T47D (cell line): ENCODE measurements at regions not wholly inside any gene's neighbourhood (a gene's known extent, or its start where the extent isn't known, plus 50 kb on each side); places are given as distances from the start of the nearest gene placed in this dataset.

Experiments
- DNase-seq, 2 experiments: peaks; one replicate each; pipeline versions ENCODE4 v3.0.0 to v3.0.0-alpha.2; 2011 to 2012; ENCODE audit warnings: low read depth in 1 of 2, low spot score in 1 of 2
- JUND ChIP-seq: IDR thresholded peaks from 2 replicates; pipeline ENCODE4 v1.6.1; 2012; ENCODE audit warnings: low read depth
- in situ Hi-C: cut with HindIII; loops from 2 replicates; pipeline ENCODE4 v1.10.0; 2016; ENCODE audit warnings: low sequenced_read_pairs, low pct_unique_long_range_greater_than_20kb

DNA sequence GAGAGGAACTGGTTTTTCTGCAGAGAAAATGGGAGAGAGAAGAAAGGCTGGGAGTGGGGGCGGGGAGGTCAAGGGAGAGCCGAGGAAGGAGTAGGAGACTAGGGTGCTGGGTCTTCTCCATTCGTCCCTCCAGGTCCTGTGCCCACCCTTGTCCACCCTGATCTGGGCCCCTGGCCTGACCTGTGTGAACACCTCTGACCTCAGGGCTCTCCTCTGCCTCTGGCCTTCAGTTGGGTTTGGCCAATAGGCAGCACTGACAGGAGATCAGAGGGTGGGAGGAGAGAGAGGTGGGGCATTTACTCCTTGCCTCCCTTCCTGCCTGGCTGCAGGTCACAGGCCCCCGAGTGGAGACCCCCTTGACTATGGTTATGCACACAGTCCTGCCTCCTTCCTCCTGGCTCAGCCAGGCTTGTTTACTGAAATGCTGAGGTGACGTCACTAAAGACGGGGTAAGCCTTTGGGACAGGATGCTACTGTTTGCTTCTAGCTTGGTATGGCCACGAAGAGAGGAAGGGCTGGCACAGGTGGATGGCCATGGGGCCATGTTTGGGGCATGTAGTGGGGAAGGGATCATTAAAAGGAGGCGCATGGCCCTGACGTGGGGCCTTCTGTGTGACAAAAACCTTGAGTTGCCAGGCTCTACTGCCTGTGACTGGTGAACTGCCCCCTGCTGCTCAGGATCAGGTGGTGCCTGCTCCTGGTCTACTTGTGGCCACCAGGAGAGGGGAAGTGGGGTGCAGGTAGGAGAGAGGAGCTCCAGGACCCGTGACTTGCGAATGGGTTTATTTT is 248.7 kb upstream of the CSF3R start:
- DNase-seq = no peak
- in situ Hi-C loops = no loop called here
- no peak for TF ChIP-seq JUND

DNA sequence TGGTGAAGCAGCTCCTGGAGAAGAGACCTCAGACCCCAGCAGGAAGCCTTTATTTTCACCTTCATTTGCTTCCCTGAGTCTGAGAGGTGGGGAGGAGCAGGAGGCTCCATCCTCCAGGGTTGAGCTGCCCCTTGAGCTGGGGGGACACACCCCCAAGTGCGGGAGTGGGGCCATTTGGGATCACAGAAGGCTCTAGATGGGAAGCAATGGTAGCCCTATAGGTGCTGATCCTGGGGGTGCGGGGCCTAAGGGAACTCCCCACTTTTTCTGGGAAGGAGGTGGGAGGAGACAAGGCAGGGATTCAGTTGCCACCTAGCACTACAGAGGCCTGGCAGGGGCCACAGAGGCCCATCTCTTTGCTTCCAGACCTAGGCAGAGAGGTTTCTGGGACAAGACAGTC is 247.9 kb upstream of the CSF3R start:
- in situ Hi-C loops = no loop called here
- TF ChIP-seq JUND = no peak

DNA sequence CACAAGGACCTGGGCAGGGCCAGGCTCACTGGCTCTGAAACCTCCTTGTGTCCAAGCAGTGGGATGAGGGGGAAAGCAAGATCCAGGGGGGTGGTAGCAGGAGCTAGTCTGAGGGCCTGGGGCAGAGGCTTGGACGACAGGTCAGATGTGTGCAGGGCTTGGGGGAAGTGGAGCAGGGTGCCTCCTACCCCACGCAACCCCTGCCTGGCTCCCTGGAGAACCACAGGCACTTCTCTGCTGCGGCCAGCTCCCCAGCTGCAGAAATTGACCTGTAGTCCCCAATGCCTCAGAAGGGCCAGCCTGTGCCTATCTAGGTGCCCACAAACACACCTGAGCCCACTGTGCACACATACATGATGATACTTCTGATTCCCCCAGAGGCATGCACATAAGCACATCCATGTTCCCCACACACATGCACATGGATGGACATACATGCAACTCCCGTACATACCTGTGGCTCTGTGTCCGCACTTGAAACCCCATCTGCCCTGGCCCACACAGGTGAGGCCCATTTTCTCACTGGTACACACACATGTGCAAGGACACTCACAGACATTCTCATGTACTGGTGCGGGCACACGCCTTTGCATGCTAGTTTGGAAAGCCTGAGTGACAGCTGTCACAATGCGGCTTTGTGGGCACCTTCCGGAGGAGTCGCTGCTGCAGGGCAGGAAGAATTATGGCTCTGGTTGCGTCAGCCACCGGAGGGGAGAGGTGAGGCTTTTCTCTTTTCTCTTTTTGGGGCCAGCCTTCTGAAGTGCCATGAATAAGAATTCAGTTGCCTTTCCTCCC is 247.2 kb upstream of the CSF3R start:
- TF ChIP-seq JUND = no peak
- in situ Hi-C loops = no loop called here
- no peak for DNase-seq

More for the DNA sequence above, 247.9 kb upstream of the CSF3R start:
- no peak for DNase-seq

DNA sequence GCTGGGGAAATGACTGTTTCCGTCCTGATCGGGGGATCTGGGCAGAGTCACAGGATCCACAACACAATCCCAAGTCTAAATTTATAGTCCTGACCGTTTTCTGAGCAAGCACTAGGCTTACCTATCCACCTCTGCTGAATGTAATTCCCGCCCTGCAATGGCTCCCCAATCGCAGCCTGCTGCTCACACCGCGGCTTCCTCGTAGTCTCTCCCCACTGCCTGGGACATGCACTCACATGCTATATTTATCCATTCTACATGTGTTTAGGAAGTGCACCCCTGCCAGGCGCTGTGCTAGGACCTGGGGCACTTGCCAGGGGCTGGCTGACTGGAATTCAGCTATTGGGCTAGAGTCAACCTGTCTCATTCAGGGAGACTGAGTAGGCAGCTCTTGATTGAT is 246.6 kb upstream of the CSF3R start:
- no peak for DNase-seq
- no peak for TF ChIP-seq JUND
- in situ Hi-C loops = no loop called here

DNA sequence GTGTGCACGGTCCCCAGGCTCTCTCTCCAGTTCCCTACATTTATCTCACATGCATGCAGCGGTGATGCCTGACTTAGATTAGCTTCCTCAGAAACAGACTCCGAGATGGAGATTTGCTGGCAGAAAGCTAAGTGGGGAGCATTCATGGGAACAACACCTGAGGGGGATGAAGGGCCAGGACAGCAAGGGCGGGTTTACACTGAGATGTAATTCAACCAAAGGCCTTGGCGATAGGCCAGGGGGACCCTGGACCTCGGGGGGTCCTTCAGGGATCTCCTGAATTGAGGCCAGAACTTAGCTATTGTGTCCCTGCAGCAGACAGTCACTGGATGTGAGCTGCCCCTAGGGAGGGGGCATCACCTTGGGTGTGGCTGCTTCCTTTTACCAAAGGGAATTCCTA is 246.1 kb upstream of the CSF3R start:
- DNase-seq = no peak
- in situ Hi-C loops = no loop called here
- no peak for TF ChIP-seq JUND

DNA sequence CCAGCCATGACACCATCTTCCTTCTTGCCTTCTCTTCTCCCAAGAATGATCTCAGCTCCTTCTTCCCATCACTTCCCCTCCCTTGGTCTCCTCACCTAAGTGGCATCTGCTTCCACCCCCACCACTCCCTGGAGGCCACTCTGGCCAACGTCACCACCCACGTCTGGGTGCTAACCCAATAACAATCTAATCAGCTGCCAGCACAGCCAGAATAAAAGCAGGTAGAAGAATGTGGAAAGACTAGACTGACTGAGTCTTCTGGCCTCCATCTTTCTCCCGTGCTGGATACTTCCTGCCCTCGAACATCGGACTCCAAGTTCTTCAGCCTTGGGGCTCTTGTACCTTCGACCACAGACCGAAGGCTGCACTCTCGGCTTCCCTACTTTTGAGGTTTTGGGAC is 245.3 kb upstream of the CSF3R start:
- no peak for TF ChIP-seq JUND
- in situ Hi-C loops = no loop called here
- DNase-seq = no peak

DNA sequence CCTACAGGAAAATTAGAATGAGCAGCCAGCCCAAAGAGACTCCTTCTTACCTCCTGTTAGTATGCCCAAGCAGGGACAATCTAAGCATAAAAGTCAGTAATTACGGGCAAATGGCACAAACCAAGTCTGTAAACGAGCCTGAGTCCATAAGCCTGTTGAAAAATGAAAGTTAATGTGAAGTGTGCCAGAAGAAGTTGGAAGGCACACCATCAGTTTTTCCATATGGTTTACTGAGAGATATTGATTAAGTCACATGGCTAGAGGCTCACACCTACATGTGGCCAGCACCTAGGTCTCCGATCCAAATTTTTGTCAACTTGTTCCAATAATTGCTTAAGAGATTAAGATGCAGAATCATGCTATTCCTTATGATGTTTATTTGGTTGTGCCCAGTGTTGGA is 242.4 kb upstream of the CSF3R start:
- in situ Hi-C loops = no loop called here
- DNase-seq = no peak
- TF ChIP-seq JUND = no peak

DNA sequence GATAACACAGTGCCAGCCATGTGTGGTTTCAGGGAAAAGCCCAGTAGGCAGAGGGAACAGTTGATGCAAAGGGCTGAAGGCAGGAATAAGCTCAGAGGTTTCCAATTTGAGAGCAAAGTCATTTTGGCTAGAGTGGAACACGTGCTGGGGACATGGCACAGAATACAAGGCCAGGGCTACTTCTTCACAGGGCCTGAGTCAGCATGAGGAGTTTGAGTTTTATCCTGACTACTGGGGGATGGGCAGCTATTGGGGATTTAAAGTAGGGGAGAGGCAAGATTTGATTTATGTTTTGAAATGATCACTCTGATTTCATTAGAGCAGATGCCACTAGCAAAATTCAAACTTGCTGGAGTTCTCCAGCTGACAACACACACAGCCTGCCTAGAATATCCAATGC is 241.1 kb upstream of the CSF3R start:
- DNase-seq = no peak
- TF ChIP-seq JUND = no peak
- in situ Hi-C loops = no loop called here

DNA sequence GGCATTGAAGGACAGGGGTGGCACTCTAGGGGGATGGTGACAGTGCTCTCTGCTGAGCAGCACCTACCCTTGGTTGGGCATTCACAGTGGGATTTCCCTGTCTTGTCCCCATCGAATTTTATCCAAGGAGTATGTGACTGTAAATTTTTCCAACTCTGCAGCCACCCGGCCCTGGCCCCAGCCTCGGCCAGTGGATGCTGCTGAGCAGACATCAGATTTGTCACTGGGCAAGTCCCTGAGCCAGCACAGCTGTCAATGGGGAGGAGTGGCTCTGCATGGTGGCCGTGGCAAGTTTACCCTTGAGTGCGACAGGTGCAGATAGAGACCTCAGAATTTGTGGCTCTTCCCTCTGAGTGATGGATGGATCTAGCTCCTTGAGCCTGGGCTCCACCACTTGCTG is 240.2 kb upstream of the CSF3R start:
- TF ChIP-seq JUND = no peak
- no peak for DNase-seq
- in situ Hi-C loops = no loop called here

DNA sequence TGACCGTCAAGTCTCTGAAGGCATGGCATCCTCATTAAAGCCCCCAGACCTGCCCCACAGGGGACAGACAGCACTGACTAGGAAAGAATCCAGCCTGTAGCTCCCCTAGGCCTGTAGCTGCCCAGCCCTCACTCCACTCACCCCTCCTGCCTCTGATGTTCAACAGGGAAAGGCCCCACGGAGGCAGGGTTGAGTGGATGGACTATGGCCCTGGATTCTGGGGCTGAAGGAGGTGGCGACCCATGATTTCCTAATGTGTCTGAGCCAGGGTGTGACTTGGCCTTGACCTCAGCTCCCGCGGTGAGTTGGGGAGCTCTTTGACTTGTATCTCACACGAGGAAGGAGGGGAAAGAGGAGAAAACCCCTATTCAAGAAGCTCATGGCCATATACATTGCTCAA is 238.5 kb upstream of the CSF3R start:
- in situ Hi-C loops = no loop called here

DNA sequence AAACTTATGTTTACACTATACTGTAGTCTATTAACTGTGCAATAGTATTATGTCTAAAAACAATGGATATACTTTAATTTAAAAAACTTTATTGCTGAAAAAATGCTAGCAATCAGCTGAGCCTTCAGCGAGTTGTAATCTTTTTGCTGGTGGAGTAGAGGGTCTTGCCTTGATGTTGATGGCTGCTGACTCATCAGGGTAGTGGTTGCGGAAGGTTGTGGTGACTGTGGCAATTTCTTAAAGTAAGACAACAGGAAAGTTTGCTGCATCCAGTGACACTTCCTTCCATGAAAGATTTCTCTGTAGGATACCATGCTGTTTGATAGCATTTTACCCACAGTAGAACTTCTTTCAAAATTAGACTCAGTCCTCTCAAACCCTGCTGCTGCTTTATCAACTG is 234.7 kb upstream of the CSF3R start:
- in situ Hi-C loops = no loop called here
- no peak for TF ChIP-seq JUND
- DNase-seq = no peak

More for the DNA sequence above, 238.5 kb upstream of the CSF3R start:
- no peak for DNase-seq
- no peak for TF ChIP-seq JUND

DNA sequence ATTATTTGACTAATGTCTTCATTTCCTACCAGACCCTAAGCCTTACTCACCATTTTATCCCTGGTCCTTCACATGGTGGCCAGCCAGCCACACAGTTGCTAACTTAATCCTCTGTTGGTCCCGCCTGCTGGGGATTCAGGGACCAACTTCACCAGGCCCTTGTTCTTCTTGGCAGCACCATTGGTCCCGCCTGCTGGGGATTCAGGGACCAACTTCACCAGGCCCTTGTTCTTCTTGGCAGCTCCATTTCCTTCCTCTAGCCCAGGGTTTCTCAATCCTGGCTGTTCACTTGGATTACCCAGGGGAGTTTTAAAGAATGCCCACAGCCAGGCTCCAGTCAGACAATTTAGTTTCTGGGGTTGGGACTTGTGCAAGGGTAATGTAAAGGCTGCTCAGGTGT is 233.1 kb upstream of the CSF3R start:
- in situ Hi-C loops = no loop called here
- no peak for DNase-seq
- no peak for TF ChIP-seq JUND

DNA sequence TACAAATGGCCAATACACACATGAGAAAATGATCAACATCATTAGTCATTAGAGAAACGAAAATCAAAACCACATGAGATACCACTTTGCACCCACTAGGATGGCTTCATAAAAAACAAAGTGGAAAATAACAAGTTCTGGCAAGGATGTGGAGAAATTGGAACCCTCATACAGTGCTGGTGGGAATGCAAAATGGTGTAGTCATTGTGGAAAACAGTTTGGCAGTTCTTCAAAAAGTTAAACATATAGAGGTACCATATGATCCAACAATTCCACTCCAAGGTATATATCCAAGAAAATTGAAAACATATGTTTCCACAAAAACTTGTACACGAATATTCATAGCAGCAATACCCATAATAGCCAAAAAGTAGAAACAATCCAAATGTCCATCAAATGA is 231.6 kb upstream of the CSF3R start:
- no peak for TF ChIP-seq JUND
- in situ Hi-C loops = no loop called here
- DNase-seq = no peak
